PC-9 (cell line): ENCODE measurements at regions not wholly inside any gene's neighbourhood (a gene's known extent, or its start where the extent isn't known, plus 50 kb on each side); places are given as distances from the start of the nearest gene placed in this dataset.

ENCODE experiments used
- BruUV-seq: library from RNA; stranded (reverse); fragments of 400-500 nt; replicated peaks from 2 replicates; lab custom pipeline; 2021; lab: Mats Ljungman, UMichigan
- CTCF ChIA-PET: fragments of 300-600 bp; sonication (Branson Sonifier 250); formaldehyde crosslinking; loops from one replicate; lab custom pipeline; 2022; ENCODE audit warnings: antibody characterized with exemption; lab: Charles Lee
- POLR2A ChIA-PET: fragments of 300-600 bp; sonication (Branson Sonifier 250); formaldehyde crosslinking; loops from one replicate; lab custom pipeline; 2022; ENCODE audit warnings: antibody characterized with exemption; ENCODE audit not compliant: unreplicated experiment; lab: Charles Lee
- DNase-seq, 2 experiments: peaks; one replicate each; pipeline versions ENCODE4 v3.0.0 to v3.0.0-alpha.2; 2015 to 2022; ENCODE audit warnings: mixed read lengths in 1 of 2
- H2AFZ ChIP-seq: fragments of 200-600 bp; sonication (generic); 2 replicates; pipeline ENCODE4 v1.8.1; 2017; ENCODE audit warnings: antibody characterized with exemption
- H3F3A ChIP-seq: fragments of 200-600 bp; sonication (generic); 2 replicates; pipeline ENCODE4 v1.8.1; 2017; ENCODE audit warnings: antibody characterized with exemption, mild to moderate bottlenecking, low read depth; ENCODE audit not compliant: insufficient read depth
- H3K27ac ChIP-seq: fragments of 200-600 bp; sonication (generic); 2 replicates; pipeline ENCODE4 v1.6.1; 2016; ENCODE audit warnings: mixed run types
- H3K27me3 ChIP-seq: fragments of 200-600 bp; sonication (generic); 2 replicates; pipeline ENCODE4 v1.6.1; 2016; ENCODE audit warnings: low read depth, mixed run types; ENCODE audit not compliant: insufficient read depth
- H3K36me3 ChIP-seq: fragments of 200-600 bp; sonication (generic); 2 replicates; pipeline ENCODE4 v1.6.1; 2016; ENCODE audit warnings: low read depth, mixed run types
- H3K4me1 ChIP-seq: fragments of 200-600 bp; sonication (generic); replicated peaks from 2 replicates; pipeline ENCODE4 v1.6.1; 2016; ENCODE audit warnings: mixed run types; ENCODE audit not compliant: insufficient read depth
- H3K4me2 ChIP-seq: fragments of 200-600 bp; sonication (generic); 2 replicates; pipeline ENCODE4 v1.6.1; 2017; ENCODE audit warnings: mixed run types
- H3K4me3 ChIP-seq: fragments of 200-600 bp; sonication (generic); 2 replicates; pipeline ENCODE4 v1.6.1; 2016; ENCODE audit warnings: mixed run types
- H3K79me2 ChIP-seq: fragments of 200-600 bp; sonication (generic); 2 replicates; pipeline ENCODE4 v1.6.1; 2017; ENCODE audit warnings: low read depth, mixed run types
- H3K9me2 ChIP-seq: fragments of 200-600 bp; sonication (generic); 2 replicates; pipeline ENCODE4 v1.8.1; 2017; ENCODE audit warnings: mild to moderate bottlenecking; ENCODE audit not compliant: insufficient read depth
- H3K9me3 ChIP-seq: fragments of 200-600 bp; sonication (generic); 2 replicates; pipeline ENCODE4 v1.8.1; 2016; ENCODE audit warnings: low read depth; ENCODE audit not compliant: insufficient read depth
- H4K20me1 ChIP-seq: fragments of 200-600 bp; sonication (generic); 2 replicates; pipeline ENCODE4 v1.8.1; 2017; ENCODE audit not compliant: insufficient read depth
- EZH2 ChIP-seq: fragments of 200-600 bp; sonication (generic); IDR thresholded peaks from 2 replicates; pipeline ENCODE4 v1.8.0; 2017; ENCODE audit warnings: antibody characterized with exemption, low read depth
- intact Hi-C: fragments of 100-400 bp; cut with micrococcal nuclease; formaldehyde crosslinking; loops from one replicate; pipeline ENCODE4 v1.10.0; 2022; ENCODE audit not compliant: unreplicated experiment
- TF ChIP-seq, protein P1 (sequence below): fragments of 200-600 bp; sonication (generic); conservative IDR thresholded peaks from 2 replicates; pipeline ENCODE4 v1.6.1; 2017; ENCODE audit warnings: mixed run types, antibody characterized with exemption, mild to moderate bottlenecking, moderate library complexity

- intact Hi-C loops, result loop anchor here (10.0 kb wide), 1 partner anchor 57 kb away; no protein-coding TSS in a partner anchor
- H3K9me2 ChIP-seq, result no peaks in the 10 kb centered on the region
- no peak overlapping the region for H3K4me3 ChIP-seq
- H4K20me1 ChIP-seq, result no peaks in the 10 kb centered on the region
- DNase-seq, result no peak
- no peaks in the 10 kb centered on the region for H3K36me3 ChIP-seq
- H3K9me3 ChIP-seq, result no peaks in the 10 kb centered on the region
- H2AFZ ChIP-seq, result no peak overlapping the region
- H3K4me1 ChIP-seq, result no peaks in the 10 kb centered on the region
- CTCF ChIA-PET, result no interaction called here
- TF ChIP-seq EZH2, result no peak
- TF ChIP-seq, protein P1, sequence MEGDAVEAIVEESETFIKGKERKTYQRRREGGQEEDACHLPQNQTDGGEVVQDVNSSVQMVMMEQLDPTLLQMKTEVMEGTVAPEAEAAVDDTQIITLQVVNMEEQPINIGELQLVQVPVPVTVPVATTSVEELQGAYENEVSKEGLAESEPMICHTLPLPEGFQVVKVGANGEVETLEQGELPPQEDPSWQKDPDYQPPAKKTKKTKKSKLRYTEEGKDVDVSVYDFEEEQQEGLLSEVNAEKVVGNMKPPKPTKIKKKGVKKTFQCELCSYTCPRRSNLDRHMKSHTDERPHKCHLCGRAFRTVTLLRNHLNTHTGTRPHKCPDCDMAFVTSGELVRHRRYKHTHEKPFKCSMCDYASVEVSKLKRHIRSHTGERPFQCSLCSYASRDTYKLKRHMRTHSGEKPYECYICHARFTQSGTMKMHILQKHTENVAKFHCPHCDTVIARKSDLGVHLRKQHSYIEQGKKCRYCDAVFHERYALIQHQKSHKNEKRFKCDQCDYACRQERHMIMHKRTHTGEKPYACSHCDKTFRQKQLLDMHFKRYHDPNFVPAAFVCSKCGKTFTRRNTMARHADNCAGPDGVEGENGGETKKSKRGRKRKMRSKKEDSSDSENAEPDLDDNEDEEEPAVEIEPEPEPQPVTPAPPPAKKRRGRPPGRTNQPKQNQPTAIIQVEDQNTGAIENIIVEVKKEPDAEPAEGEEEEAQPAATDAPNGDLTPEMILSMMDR, result no peak
- H3K4me2 ChIP-seq, result no peak overlapping the region
- no peak overlapping the region for H3K27ac ChIP-seq
- BruUV-seq, result no TSS peak
- POLR2A ChIA-PET, result interaction anchor here (0.7 kb wide), 1 partner anchor 49 kb away, joined by 5 read pairs; no protein-coding TSS in a partner anchor
- H3K79me2 ChIP-seq, result no peaks in the 10 kb centered on the region
- no peaks in the 10 kb centered on the region for H3F3A ChIP-seq
- no peaks in the 10 kb centered on the region for H3K27me3 ChIP-seq
Measured at GRCh38 chr11:109037856-109038780, 373.2 kb downstream of the DDX10 start.

DNA sequence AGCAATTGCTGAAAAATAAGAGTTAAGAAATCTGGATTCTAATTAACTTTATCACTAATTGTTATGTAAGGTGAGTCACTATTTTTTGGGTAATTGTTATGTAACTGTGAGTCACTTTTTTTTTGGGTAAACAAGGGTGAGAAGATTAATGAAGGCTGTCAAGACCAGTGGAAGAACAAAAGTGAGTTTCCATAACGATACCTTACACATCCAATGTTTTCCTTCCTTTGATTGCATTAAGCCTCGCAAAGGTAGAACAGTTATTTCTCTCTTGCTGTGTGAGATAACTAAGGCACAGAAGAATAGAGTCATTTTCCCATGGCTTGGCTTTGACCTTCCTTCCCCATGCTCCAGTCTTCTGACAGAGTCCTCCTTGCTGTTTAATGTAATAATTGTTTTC is 374.7 kb downstream of the DDX10 start:
- TF ChIP-seq, protein P1, result no peak
- TF ChIP-seq EZH2, result no peak
- no peak for DNase-seq
- no peak overlapping the region for H3K4me2 ChIP-seq
- H3K9me2 ChIP-seq, result no peaks in the 10 kb centered on the region
- ChIA-PET CTCF (no interaction called here), POLR2A (no interaction called here)
- no peak overlapping the region for H3K27ac ChIP-seq
- no peak overlapping the region for H2AFZ ChIP-seq
- H3K36me3 ChIP-seq, result no peaks in the 10 kb centered on the region
- intact Hi-C loops, result loop anchor here (2.0 to 10.0 kb wide), 2 partner anchors 55 to 77 kb away; no protein-coding TSS in a partner anchor
- no peaks in the 10 kb centered on the region for H3K4me1 ChIP-seq
- no peak overlapping the region for H3K4me3 ChIP-seq
- no peaks in the 10 kb centered on the region for H3F3A ChIP-seq
- no peaks in the 10 kb centered on the region for H3K79me2 ChIP-seq
- H3K9me3 ChIP-seq, result no peaks in the 10 kb centered on the region
- no peaks in the 10 kb centered on the region for H3K27me3 ChIP-seq
- BruUV-seq, result no TSS peak
- H4K20me1 ChIP-seq, result no peaks in the 10 kb centered on the region

DNA sequence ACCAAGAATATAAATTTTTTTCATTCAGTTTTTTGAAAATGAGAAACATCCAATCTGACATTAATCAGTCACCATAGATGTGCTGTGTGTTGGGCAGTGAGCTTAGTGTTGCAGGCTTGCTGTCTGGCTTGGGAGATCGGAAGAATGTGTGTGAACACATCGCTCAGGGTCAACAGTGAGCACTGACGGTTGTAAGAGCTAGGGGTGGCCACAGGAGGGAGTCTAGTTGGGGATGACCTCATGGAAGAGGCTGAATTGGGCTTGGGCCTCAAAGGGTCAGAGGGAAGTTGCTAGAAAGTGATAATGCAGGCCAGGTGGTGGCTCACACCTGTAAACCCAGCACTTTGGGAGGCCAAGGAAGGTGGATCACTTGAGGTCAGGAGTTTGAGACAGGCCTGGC is 375.4 kb downstream of the DDX10 start:
- POLR2A ChIA-PET, result no interaction called here
- no peak overlapping the region for H2AFZ ChIP-seq
- H3F3A ChIP-seq, result no peaks in the 10 kb centered on the region
- no TSS peak for BruUV-seq
- H3K4me1 ChIP-seq, result no peaks in the 10 kb centered on the region
- DNase-seq, result no peak
- no peaks in the 10 kb centered on the region for H3K27me3 ChIP-seq
- H3K9me2 ChIP-seq, result no peaks in the 10 kb centered on the region
- TF ChIP-seq EZH2, result no peak
- TF ChIP-seq, protein P1, result peak; percentile 54; the same call in 1 of the 2 replicates
- no peak overlapping the region for H3K27ac ChIP-seq
- H3K4me2 ChIP-seq, result no peak overlapping the region
- no peaks in the 10 kb centered on the region for H3K9me3 ChIP-seq
- no peaks in the 10 kb centered on the region for H3K36me3 ChIP-seq
- H3K4me3 ChIP-seq, result no peak overlapping the region
- H4K20me1 ChIP-seq, result no peaks in the 10 kb centered on the region
- intact Hi-C loops, result loop anchor here (2.0 kb wide), 1 partner anchor 78 kb away; no protein-coding TSS in a partner anchor
- no peaks in the 10 kb centered on the region for H3K79me2 ChIP-seq
- CTCF ChIA-PET, result no interaction called here
